Activated gamma-delta T cell (primary cell): ENCODE measurements at regions not wholly inside any gene's neighbourhood (a gene's known extent, or its start where the extent isn't known, plus 50 kb on each side); places are given as distances from the start of the nearest gene placed in this dataset.

Experiments
- DNase-seq: peaks from one replicate; lab custom pipeline; 2025; lab: John Stamatoyannopoulos, UW

DNA sequence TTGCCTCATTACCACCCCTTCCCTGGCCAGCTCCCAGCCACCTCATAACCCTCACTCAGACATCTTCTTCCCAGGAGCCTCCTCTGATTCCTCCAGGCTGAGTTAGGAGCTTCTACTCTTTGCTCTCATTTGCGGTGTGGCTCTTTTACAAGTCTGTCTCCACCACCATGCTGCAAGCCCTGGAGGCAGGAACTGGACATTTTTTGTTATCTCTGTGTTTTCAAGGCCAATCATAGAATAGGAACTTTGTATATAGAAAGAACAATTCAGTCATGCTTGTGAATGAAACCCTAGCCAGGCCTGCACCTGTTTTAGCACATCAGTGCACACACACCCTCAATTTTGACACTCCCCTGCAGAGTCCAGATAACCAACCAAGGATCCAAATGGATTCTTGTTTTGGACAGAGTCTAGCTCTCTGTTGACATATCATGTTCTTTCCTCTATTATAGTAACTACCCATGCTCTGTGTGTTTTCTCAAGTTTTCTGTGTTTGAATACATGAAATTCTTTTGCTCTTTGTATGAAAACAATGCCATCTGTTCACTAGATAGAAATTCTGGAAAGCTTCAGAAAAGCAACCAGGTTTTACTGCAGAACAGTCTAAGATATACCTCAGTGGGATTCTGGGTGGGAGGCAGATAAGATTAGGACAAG is 60.9 kb upstream of the ZNF648 start:
- no peak for DNase-seq

DNA sequence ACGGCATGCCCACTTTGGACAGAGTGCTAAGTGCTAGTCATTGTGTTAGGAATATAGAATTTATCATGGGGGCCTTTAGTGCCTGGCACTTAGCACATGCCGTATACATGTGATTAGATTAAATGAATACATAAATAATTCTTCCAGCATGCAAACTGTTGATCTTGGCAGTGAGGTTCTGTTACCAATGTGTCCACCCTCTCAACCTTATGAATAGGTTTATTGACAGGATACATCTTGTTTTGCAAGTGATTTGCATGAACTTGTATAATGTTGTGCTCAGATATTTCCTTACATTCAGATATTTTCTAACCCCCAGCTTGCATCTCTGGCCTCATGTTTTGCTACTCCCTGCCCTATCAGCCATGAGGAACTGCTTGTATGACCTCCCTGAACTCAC is 60.3 kb upstream of the ZNF648 start:
- no peak for DNase-seq

DNA sequence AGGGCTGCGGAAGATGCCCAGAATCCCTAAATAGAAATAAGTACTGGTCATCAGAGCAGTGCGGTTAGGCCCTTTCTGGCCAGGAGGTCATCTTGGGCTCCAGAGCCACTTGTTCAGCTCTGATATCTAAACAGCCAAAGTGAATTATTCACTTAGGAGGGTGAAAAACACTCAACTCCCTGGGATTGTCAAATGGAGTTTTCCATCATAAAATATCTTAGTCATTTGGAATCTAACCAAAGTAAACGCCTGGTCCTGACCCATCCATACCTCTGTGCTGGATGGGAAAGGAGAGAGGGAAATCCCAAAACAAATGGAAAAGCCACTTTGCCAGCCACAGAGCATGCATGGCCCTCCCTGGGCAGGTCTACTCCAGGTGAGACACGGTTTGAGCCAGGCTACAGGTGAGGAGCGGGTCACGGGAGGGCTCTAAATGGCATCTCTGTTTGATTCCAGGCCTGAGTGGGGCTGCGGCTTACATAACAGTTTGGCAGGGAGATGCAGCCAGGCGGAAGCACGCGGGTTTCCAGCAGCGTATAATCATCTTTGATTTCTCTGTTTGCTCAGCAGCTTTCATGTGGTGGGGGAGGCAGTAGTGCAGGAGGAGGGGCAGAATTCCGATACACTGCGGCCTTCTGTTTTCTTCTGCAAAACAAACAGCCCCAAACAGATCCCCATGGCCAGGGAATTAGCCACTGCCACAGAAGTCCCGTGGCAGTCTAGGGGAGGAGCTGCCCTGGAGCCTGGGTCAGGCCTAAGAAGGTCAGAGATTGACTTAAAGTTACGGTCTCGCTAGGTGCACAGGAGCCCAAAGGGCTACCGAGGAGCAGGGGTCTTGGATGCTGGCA is 59.1 kb upstream of the ZNF648 start:
- DNase-seq: no peak

DNA sequence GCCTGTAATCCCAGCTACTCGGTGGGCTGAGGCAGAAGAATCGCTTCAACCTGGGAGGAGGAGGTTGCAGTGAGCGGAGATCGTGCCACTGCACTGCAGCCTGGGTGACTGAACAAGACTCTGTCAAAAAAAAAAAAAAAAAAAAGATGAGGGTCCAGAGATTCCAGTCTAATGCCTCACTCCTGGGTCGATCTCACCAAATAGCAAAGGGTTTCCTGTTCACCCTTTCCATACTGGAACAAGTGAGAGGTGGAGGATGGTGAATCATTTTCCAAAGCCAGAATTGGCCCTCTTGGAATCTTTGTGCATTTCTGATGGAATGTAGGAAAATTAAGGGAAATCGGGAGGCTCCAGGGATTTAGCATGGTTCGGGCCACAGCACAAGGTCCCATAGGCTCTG is 58.1 kb upstream of the ZNF648 start:
- DNase-seq: no peak

DNA sequence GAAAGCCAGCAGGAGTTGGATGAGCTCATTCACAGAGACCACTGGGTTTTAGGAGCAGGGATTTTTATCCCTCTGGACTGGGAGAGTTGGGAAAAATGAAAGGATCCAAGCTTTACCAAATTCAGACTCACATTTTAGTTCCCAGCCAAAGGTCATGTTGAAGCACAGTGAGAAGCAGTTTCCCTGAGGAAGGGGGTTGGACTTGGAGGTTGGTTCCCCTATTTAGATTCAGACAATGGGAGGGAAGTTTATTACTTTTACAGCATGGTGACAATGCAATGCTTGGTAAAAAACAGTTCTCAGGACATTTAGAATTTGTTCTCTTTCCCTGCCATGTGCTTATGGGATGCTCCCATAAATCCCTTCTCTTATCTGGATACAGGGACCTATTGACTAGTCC is 57.3 kb upstream of the ZNF648 start:
- DNase-seq: no peak

DNA sequence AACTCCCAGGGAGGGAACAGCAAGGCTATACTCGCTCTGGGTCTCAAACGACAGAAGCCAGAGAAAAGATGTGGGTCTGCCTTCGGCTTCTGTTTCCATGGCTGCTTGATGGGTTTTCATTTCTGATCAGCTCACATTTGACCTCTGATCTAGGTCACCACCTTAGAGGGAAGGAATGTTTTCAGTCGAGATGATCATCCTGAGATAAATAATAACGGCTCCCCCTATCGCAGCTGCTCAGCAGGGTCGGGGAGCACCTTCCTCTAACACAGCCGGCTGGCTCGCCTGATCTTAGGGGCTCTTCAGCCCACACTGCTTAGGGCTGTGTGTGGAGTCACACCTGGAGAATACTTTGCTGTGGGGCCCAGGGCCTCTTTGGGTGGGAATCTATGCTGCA is 53.1 kb upstream of the ZNF648 start:
- DNase-seq: no peak

DNA sequence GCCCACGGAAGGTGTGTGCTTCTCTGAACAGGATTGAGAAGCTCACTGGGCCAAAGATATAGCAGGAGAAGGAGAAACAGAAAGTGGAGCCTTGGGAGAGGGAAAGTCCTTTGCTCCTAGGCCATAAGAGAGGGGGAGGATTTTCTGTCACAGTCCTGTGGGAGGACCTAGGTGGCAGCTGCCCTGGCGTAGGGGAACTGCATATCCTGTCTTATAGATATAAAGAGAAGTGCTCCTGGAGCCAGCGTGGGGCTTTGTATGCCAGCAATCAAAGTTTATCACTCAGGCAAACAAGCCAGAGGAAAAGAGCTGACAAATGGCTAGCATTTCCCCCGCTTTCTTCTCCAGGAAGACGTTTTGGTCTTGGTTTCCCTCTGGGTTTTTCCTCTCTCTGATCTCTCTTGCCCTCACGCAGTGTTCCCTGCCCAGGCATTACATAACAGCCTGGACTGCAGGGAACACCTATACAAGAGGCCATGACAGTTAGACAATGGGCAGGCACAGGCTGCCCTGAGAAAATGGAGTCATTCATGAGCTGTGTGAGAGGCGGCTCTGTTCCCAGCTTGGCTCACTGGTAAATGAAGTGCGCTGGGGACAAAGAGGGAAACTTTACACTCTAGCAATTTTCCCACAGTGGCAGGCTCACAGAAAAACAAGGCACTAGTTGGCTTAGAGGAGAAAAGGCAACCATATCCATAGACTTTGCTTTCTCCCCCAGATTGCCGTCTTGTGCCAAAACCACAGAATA is 52.5 kb upstream of the ZNF648 start:
- DNase-seq: no peak

DNA sequence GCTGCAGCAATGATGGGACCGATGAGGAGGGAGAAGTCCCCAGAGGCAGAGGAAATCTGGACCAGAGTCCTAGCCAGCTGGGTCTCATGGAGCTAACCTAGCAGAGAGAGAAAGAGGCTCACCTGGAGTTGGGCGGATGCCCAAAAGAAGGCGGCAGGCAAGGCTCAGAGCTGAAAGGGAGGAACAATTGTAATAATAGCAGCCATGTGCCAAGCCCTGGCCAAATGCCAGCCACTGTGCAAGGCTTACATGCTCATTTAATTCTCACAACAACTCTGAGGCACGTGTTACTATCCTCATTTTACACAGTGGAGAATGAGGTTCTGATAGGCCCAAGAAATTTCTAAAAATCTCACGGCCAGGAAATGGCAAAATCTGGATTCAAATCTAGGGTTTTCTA is 50.0 kb upstream of the ZNF648 start:
- no peak for DNase-seq
